Osteocyte (in vitro differentiated cells): ENCODE measurements at regions not wholly inside any gene's neighbourhood (a gene's known extent, or its start where the extent isn't known, plus 50 kb on each side); places are given as distances from the start of the nearest gene placed in this dataset.

ENCODE experiments used
- DNase-seq: peaks from one replicate; pipeline ENCODE4 v3.0.0; 2021; ENCODE audit warnings: mixed read lengths; ENCODE audit not compliant: unreplicated experiment; ENCODE audit errors: extremely low spot score
- H3K27ac Mint-ChIP-seq: one replicate; pipeline ENCODE4 v1.8.0; 2021; ENCODE audit warnings: mild to moderate bottlenecking, mixed read lengths; ENCODE audit not compliant: unreplicated experiment
- H3K27me3 Mint-ChIP-seq: one replicate; pipeline ENCODE4 v1.8.0; 2021; ENCODE audit warnings: mixed read lengths; ENCODE audit not compliant: unreplicated experiment
- H3K36me3 Mint-ChIP-seq: one replicate; pipeline ENCODE4 v1.8.0; 2021; ENCODE audit warnings: mixed read lengths; ENCODE audit not compliant: unreplicated experiment
- H3K4me1 Mint-ChIP-seq: one replicate; pipeline ENCODE4 v1.8.0; 2021; ENCODE audit warnings: mixed read lengths; ENCODE audit not compliant: unreplicated experiment
- H3K4me3 Mint-ChIP-seq: one replicate; pipeline ENCODE4 v1.8.0; 2021; ENCODE audit warnings: mild to moderate bottlenecking, moderate library complexity, mixed read lengths; ENCODE audit not compliant: unreplicated experiment
- H3K9me3 Mint-ChIP-seq: one replicate; pipeline ENCODE4 v1.8.0; 2021; ENCODE audit warnings: mixed read lengths; ENCODE audit not compliant: unreplicated experiment
- TF ChIP-seq, protein P1 (sequence below): fragments of 200-600 bp; sonication (generic); IDR thresholded peaks from 2 replicates; pipeline ENCODE4 v1.5.0; 2021; ENCODE audit warnings: antibody characterized with exemption, mild to moderate bottlenecking, moderate library complexity

DNA sequence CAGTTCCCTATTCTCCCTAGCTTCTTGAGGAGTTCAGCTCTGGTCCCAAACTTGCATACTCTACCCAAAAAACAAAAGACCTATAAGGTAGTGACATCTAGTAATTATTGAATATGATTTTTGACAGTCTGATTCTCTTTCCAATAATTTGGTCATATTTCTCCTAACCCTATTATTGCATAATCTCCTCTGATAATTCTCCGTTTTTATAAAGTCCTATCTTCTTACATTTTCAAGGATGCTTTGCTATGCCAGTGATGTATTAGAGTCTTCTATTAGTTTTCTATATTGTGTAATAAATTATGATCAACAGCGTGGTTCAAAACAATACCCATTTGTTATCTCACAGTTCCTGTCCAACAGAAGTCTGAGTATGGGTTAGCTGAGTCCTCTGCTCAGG, 426.3 kb downstream of the BCL11A start:
- TF ChIP-seq, protein P1, sequence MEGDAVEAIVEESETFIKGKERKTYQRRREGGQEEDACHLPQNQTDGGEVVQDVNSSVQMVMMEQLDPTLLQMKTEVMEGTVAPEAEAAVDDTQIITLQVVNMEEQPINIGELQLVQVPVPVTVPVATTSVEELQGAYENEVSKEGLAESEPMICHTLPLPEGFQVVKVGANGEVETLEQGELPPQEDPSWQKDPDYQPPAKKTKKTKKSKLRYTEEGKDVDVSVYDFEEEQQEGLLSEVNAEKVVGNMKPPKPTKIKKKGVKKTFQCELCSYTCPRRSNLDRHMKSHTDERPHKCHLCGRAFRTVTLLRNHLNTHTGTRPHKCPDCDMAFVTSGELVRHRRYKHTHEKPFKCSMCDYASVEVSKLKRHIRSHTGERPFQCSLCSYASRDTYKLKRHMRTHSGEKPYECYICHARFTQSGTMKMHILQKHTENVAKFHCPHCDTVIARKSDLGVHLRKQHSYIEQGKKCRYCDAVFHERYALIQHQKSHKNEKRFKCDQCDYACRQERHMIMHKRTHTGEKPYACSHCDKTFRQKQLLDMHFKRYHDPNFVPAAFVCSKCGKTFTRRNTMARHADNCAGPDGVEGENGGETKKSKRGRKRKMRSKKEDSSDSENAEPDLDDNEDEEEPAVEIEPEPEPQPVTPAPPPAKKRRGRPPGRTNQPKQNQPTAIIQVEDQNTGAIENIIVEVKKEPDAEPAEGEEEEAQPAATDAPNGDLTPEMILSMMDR: no peak
- DNase-seq: no peak
- Mint-ChIP-seq H3K4me1 (no peaks in the 10 kb centered on the region), H3K27ac (no peak overlapping the region), H3K27me3 (no peaks in the 10 kb centered on the region), H3K36me3 (no peaks in the 10 kb centered on the region), H3K9me3 (peaks cover 4% of the 10 kb centered on the region), H3K4me3 (no peak overlapping the region)

DNA sequence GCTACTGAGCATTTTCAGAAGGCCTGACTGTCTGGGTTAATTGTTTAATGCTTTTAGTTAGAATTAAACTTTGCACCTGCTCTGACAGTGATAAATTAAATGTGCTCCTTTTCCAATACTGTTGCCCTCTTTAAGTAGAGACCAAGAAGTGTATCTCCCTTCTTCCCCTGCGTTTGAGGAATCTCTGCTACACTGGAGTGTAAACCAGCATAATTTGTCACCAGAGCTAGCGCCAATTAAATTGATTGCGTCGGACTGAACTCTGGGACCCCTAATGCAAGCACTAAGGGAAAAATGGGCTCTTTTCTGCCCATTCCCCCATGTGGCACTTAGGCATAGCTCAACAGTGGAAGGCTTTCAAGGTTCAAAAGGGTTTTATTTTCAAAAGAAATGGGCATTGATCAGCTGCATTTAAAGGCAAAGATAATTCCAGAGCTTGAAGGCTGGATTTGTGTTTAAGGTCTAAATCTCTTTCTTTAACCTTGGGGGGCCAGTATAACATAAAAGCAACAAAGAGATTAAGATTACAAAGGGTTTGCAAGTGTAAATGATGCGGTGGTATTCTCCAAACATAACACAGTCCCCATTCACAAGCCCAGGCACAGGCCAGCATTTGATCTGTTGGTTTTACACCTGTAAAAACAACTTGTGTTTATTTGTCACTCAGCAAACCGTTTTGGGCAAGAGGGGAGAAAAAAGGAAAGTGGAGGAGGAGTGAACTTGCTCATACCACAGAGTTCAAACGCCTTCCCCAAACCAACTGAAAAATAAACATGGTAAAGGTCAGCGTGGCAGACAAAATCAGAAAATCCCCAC, 427.6 kb downstream of the BCL11A start:
- no peaks in the 10 kb centered on the region for H3K4me1 Mint-ChIP-seq
- TF ChIP-seq, protein P1: no peak
- H3K27ac Mint-ChIP-seq: no peak overlapping the region
- no peaks in the 10 kb centered on the region for H3K36me3 Mint-ChIP-seq
- H3K27me3 Mint-ChIP-seq: no peaks in the 10 kb centered on the region
- no peak overlapping the region for H3K4me3 Mint-ChIP-seq
- H3K9me3 Mint-ChIP-seq: peaks cover 4% of the 10 kb centered on the region
- DNase-seq: no peak

DNA sequence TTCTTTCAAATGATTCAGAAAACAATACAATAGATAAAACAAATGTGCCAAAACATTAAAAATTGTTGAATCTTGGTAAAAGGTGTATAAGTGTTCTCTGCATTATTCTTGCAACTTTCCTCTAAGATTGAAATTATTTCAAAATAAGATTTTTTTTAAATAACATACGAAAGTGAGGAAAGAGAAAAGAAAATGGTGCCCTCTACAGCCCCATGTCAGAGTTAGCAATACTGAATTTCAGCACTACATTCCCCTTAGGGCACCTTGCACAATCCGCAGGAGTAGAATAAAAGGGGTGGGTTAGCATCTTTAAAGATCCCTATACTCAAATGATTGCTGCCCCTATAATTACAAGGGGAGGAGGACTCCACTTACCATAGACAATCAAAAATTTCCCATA, 433.7 kb downstream of the BCL11A start:
- Mint-ChIP-seq H3K4me3 (no peak overlapping the region), H3K27ac (no peak overlapping the region), H3K4me1 (no peaks in the 10 kb centered on the region), H3K9me3 (peaks cover 25% of the 10 kb centered on the region), H3K27me3 (no peaks in the 10 kb centered on the region), H3K36me3 (no peaks in the 10 kb centered on the region)
- DNase-seq: no peak
- TF ChIP-seq, protein P1: no peak

DNA sequence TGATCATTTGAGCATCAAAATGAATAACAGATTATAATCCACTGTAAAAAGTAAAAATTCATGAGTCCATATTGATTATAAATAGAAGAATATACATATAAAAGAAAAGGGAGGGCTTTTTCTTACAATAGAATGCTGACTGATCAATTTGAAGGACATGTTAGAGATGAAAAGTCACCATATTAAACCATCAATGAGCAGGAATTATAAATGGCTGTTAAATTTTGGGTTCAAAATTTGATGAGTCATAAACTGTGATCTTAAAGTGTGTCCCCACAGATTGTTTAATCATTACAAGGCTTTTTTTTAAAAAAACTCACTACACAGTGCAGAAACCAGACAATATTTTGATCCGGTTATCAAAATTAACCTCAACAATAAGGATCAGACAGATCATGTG, 434.5 kb downstream of the BCL11A start:
- Mint-ChIP-seq H3K9me3 (peaks cover 25% of the 10 kb centered on the region), H3K27ac (no peak overlapping the region), H3K4me3 (no peak overlapping the region), H3K4me1 (no peaks in the 10 kb centered on the region), H3K36me3 (no peaks in the 10 kb centered on the region), H3K27me3 (no peaks in the 10 kb centered on the region)
- DNase-seq: no peak
- TF ChIP-seq, protein P1: no peak

DNA sequence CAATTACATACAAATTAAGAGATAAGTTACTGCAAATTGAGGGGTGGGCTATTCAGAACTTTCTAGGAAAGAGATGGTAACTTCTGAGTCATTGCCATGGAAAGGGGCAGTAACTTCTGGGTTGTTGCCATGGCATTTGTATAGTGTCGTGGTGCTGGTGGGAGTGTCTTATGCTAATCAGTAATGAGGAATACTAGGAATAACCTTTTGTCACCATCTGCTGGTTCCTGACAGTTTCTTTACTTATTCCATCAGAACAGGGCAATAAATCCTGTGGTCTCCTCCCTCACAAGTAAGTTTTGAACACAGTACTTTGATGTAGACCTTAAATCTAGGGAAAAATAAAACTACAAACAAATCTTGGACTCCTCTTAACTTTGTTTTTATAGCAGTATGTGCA, 435.4 kb downstream of the BCL11A start:
- DNase-seq: no peak
- no peaks in the 10 kb centered on the region for H3K27me3 Mint-ChIP-seq
- H3K27ac Mint-ChIP-seq: no peak overlapping the region
- no peaks in the 10 kb centered on the region for H3K4me1 Mint-ChIP-seq
- no peak overlapping the region for H3K4me3 Mint-ChIP-seq
- TF ChIP-seq, protein P1: no peak
- H3K36me3 Mint-ChIP-seq: no peaks in the 10 kb centered on the region
- H3K9me3 Mint-ChIP-seq: peaks cover 25% of the 10 kb centered on the region
